Right lobe of liver (tissue), 6 donors: ENCODE measurements at regions not wholly inside any gene's neighbourhood (a gene's known extent, or its start where the extent isn't known, plus 50 kb on each side); places are given as distances from the start of the nearest gene placed in this dataset.
A peak's percentile ranks its signal among the peaks of the same experiment; 100 is the strongest.

Experiments used
- ATAC-seq, 4 donors: fragments of 200-7000 bp; cut with Tn5 transposase; one replicate each; pipeline ENCODE4 v1.9.1; 2020; ENCODE audit warnings: mild to moderate bottlenecking in 4 of 4, moderate library complexity in 4 of 4
- DNase-seq, 3 donors: peaks; one replicate each; pipeline ENCODE4 v3.0.0-alpha.2; 2020
- H3K27ac ChIP-seq, 3 donors: fragments of 200-600 bp; one replicate each; pipeline ENCODE4 v1.8.0; 2022
- H3K27me3 ChIP-seq, 2 donors: fragments of 200-600 bp; one replicate each; pipeline ENCODE4 v1.8.0; 2022
- H3K36me3 ChIP-seq, 4 donors: fragments of 200-600 bp; sonication (generic) in 1 of 4; one replicate each; pipeline versions ENCODE4 v1.5.1 to v1.8.0; 2017 to 2022; ENCODE audit warnings: control low read depth in 1 of 4
- H3K4me1 ChIP-seq, 4 donors: fragments of 200-600 bp; sonication (generic) in 1 of 4; one replicate each; pipeline versions ENCODE4 v1.5.1 to v1.8.0; 2017 to 2022; ENCODE audit warnings: control low read depth in 1 of 4
- H3K4me3 ChIP-seq, 3 donors: fragments of 200-600 bp; one replicate each; pipeline ENCODE4 v1.8.0; 2022
- H3K9me3 ChIP-seq, 4 donors: fragments of 200-600 bp; sonication (generic) in 1 of 4; one replicate each; pipeline versions ENCODE4 v1.5.1 to v1.8.0; 2017 to 2022; ENCODE audit warnings: control low read depth in 1 of 4
- CTCF ChIP-seq, 4 donors: fragments of 200-600 bp in 3 of 4; fragments of 450-650 bp in 1 of 4; IDR thresholded peaks; one replicate each; pipeline versions ENCODE4 v1.5.1 to v1.8.0; 2016 to 2022; ENCODE audit warnings: antibody characterized with exemption in 4 of 4, mild to moderate bottlenecking in 2 of 4
- POLR2A ChIP-seq: fragments of 450-650 bp; IDR thresholded peaks from one replicate; pipeline ENCODE4 v1.6.1; 2017; ENCODE audit warnings: antibody characterized with exemption, mild to moderate bottlenecking
- WGBS: methylation state at CpG from one replicate; pipeline ENCODE4 v1.1.6; 2018; ENCODE audit warnings: low coverage, low lambda C conversion rate; ENCODE audit not compliant: insufficient coverage; ENCODE audit errors: missing lambda C conversion rate; 5-methylcytosine and 5-hydroxymethylcytosine counted together
- intact Hi-C, 2 donors: fragments of 100-400 bp; cut with DNase I; formaldehyde crosslinking; loops; one replicate each; pipeline versions ENCODE4 v1.11.2 to v1.14.1; 2022
- donor health status: DM: no; HTN: yes; CAD: no.
- donor health status: DM: no; HTN: no; CAD: no.
- donor health status: DM: no; HTN: no; CAD: no.
- donor health status: DM: no; HTN: yes; CAD: no.
- donor health status: DM: no; HTN: yes; CAD: no.

GRCh38 chr10:42989481-42989921, 87.4 kb upstream of the RET start:
- TF ChIP-seq CTCF (IDR thresholded peaks at IDR 0.05): no peak
- no peak for TF ChIP-seq POLR2A
- H3K9me3 ChIP-seq: no peaks in the 10 kb centered on the region
- DNase-seq: peak in 2 of 3 donors; percentile 27 to 39
- H3K27me3 ChIP-seq: no peaks in the 10 kb centered on the region
- intact Hi-C loops: no loop called here
- H3K4me1 ChIP-seq: no peaks in the 10 kb centered on the region
- no peak overlapping the region for H3K27ac ChIP-seq
- WGBS: 67% methylated on average over 1 of the region's 2 CpGs
- ATAC-seq: no peak
- no peak overlapping the region for H3K4me3 ChIP-seq
- H3K36me3 ChIP-seq: no peaks in the 10 kb centered on the region

GRCh38 chr10:42990016-42990720, 86.7 kb upstream of the RET start:
- no peak for ATAC-seq
- H3K27me3 ChIP-seq: no peaks in the 10 kb centered on the region

GRCh38 chr10:42990721-42991441, 86.0 kb upstream of the RET start:
- WGBS: no CpG with 5 or more reads among the region's 18 CpGs
- DNase-seq: peak in 1 of 3 donors; percentile 39
- Histone ChIP-seq H3K4me3 (no peak overlapping the region), H3K9me3 (no peaks in the 10 kb centered on the region), H3K27ac (no peak overlapping the region), H3K27me3 (no peaks in the 10 kb centered on the region), H3K4me1 (no peaks in the 10 kb centered on the region), H3K36me3 (no peaks in the 10 kb centered on the region)
- no peak for TF ChIP-seq POLR2A
- TF ChIP-seq CTCF (IDR thresholded peaks at IDR 0.05): no peak
- intact Hi-C loops: no loop called here
- no peak for ATAC-seq

More at GRCh38 chr10:42990016-42990720, 86.7 kb upstream of the RET start:
- intact Hi-C loops: no loop called here
- Histone ChIP-seq H3K4me1 (no peaks in the 10 kb centered on the region), H3K27ac (no peak overlapping the region), H3K9me3 (no peaks in the 10 kb centered on the region), H3K36me3 (no peaks in the 10 kb centered on the region), H3K4me3 (no peak overlapping the region)
- 80% methylated on average over 3 of the region's 18 CpGs for WGBS
- TF ChIP-seq POLR2A (no peak), CTCF (IDR thresholded peaks at IDR 0.05) (no peak)
- DNase-seq: peak in 1 of 3 donors; percentile 35

- no peak for DNase-seq
- WGBS: no CpG with 5 or more reads among the region's 10 CpGs
- intact Hi-C loops: no loop called here
- ATAC-seq: no peak
- H3K36me3 ChIP-seq: no peaks in the 10 kb centered on the region
- TF ChIP-seq POLR2A (no peak), CTCF (IDR thresholded peaks at IDR 0.05) (no peak)
- H3K27me3 ChIP-seq: no peaks in the 10 kb centered on the region
- H3K27ac ChIP-seq: no peak overlapping the region
- H3K9me3 ChIP-seq: no peaks in the 10 kb centered on the region
- no peak overlapping the region for H3K4me3 ChIP-seq
- H3K4me1 ChIP-seq: no peaks in the 10 kb centered on the region
These were observed 85.3 kb upstream of the RET start for GRCh38 chr10:42991442-42992098.
